IMR-90 (cell line): ENCODE measurements at regions not wholly inside any gene's neighbourhood (a gene's known extent, or its start where the extent isn't known, plus 50 kb on each side); places are given as distances from the start of the nearest gene placed in this dataset.

Source experiments
- ATAC-seq: fragments of 200-7000 bp; cut with Tn5 transposase; 2 replicates; pipeline ENCODE4 v1.9.1; 2020; ENCODE audit warnings: low read depth, mild to moderate bottlenecking, moderate library complexity
- BruUV-seq: library from RNA; stranded (reverse); fragments of 400-500 nt; replicated peaks from 2 replicates; lab custom pipeline; 2021; lab: Mats Ljungman, UMichigan
- CTCF ChIA-PET: fragments of 300-600 bp; formaldehyde crosslinking; extraction: SDS; loops from one replicate; lab custom pipeline; 2021; ENCODE audit warnings: antibody characterized with exemption; lab: Yijun Ruan, JAX
- POLR2A ChIA-PET: fragments of 300-600 bp; sonication (Branson Sonifier 250); formaldehyde crosslinking; loops from one replicate; lab custom pipeline; 2022; ENCODE audit warnings: antibody characterized with exemption; ENCODE audit not compliant: unreplicated experiment; lab: Charles Lee
- DNase-seq: peaks from one replicate; pipeline ENCODE4 v3.0.0; 2013
- H2AFZ ChIP-seq: replicated peaks from 2 replicates; pipeline ENCODE3; 2013; ENCODE audit warnings: low read length, mild to moderate bottlenecking; ENCODE audit not compliant: poor library complexity
- H2AK5ac ChIP-seq: 2 replicates; pipeline ENCODE4 v1.6.1; 2013; ENCODE audit warnings: low read depth, low read length, inconsistent platforms
- H2AK9ac ChIP-seq: replicated peaks from 2 replicates; pipeline ENCODE3; 2013; ENCODE audit warnings: mild to moderate bottlenecking, low read depth, low read length, moderate library complexity; ENCODE audit not compliant: poor library complexity
- H2BK120ac ChIP-seq: 2 replicates; pipeline ENCODE4 v1.6.1; 2013; ENCODE audit warnings: low read depth, low read length, inconsistent platforms
- H2BK15ac ChIP-seq: 3 replicates; pipeline ENCODE4 v1.6.1; 2013; ENCODE audit warnings: low read depth, low read length, inconsistent platforms
- H2BK20ac ChIP-seq: 2 replicates; pipeline ENCODE4 v1.6.1; 2013; ENCODE audit warnings: low read depth, mild to moderate bottlenecking, inconsistent platforms, low read length, moderate library complexity
- H2BK5ac ChIP-seq: 2 replicates; pipeline ENCODE4 v1.6.1; 2013; ENCODE audit warnings: mild to moderate bottlenecking, low read depth, low read length, inconsistent platforms; ENCODE audit not compliant: poor library complexity, severe bottlenecking
- H3K14ac ChIP-seq: replicated peaks from 2 replicates; pipeline ENCODE4 v1.6.1; 2013; ENCODE audit warnings: low read depth, low read length, inconsistent platforms
- H3K18ac ChIP-seq: 2 replicates; pipeline ENCODE4 v1.6.1; 2013; ENCODE audit warnings: low read depth, low read length, control low read depth
- H3K23ac ChIP-seq: 2 replicates; pipeline ENCODE4 v1.6.1; 2013; ENCODE audit warnings: low read depth, low read length, inconsistent platforms
- H3K27ac ChIP-seq: 2 replicates; pipeline ENCODE4 v1.5.1; 2013; ENCODE audit warnings: mild to moderate bottlenecking, control low read depth, low read length; ENCODE audit not compliant: insufficient read depth
- H3K27me3 ChIP-seq: 2 replicates; pipeline ENCODE4 v1.6.1; 2013; ENCODE audit warnings: low read length; ENCODE audit not compliant: control insufficient read depth, insufficient read depth
- H3K36me3 ChIP-seq: 2 replicates; pipeline ENCODE4 v1.6.1; 2013; ENCODE audit warnings: low read length, mixed read lengths; ENCODE audit not compliant: control insufficient read depth, insufficient read depth
- H3K4ac ChIP-seq: 2 replicates; pipeline ENCODE4 v1.6.1; 2013; ENCODE audit warnings: low read depth, low read length, inconsistent platforms
- H3K4me1 ChIP-seq: 2 replicates; pipeline ENCODE4 v1.6.1; 2013; ENCODE audit warnings: low read length, mixed read lengths; ENCODE audit not compliant: control insufficient read depth, insufficient read depth
- H3K4me2 ChIP-seq: 2 replicates; pipeline ENCODE4 v1.6.1; 2013; ENCODE audit warnings: low read depth, mild to moderate bottlenecking, control low read depth, low read length, moderate library complexity
- H3K4me3 ChIP-seq: 2 replicates; pipeline ENCODE4 v1.5.1; 2013; ENCODE audit warnings: low read depth, mild to moderate bottlenecking, control low read depth, low read length, moderate library complexity; ENCODE audit not compliant: insufficient read depth
- H3K56ac ChIP-seq: 2 replicates; pipeline ENCODE4 v1.6.1; 2013; ENCODE audit warnings: low read length, inconsistent platforms; ENCODE audit not compliant: insufficient read depth; ENCODE audit errors: extremely low read depth
- H3K79me1 ChIP-seq, 2 experiments: 2 replicates each; pipeline ENCODE4 v1.6.1; 2013; ENCODE audit warnings: low read length in 2 of 2, inconsistent platforms in 1 of 2, low read depth in 1 of 2
- H3K9ac ChIP-seq: 2 replicates; pipeline ENCODE4 v1.6.1; 2013; ENCODE audit warnings: low read depth, low read length, control low read depth
- H3K9me1 ChIP-seq: 2 replicates; pipeline ENCODE4 v1.6.1; 2013; ENCODE audit warnings: low read length, inconsistent platforms; ENCODE audit not compliant: insufficient read depth
- H3K9me3 ChIP-seq: 2 replicates; pipeline ENCODE4 v1.6.1; 2013; ENCODE audit warnings: low read length; ENCODE audit not compliant: control insufficient read depth, insufficient read depth
- H4K20me1 ChIP-seq: 2 replicates; pipeline ENCODE4 v1.6.1; 2013; ENCODE audit warnings: low read length, inconsistent platforms; ENCODE audit not compliant: insufficient read depth
- H4K5ac ChIP-seq: 2 replicates; pipeline ENCODE4 v1.6.1; 2013; ENCODE audit warnings: mild to moderate bottlenecking, low read depth, low read length, control low read depth
- H4K8ac ChIP-seq, 2 experiments: 2 replicates each; pipeline ENCODE4 v1.6.1; 2013; ENCODE audit warnings: low read depth in 2 of 2, low read length in 2 of 2, control low read depth in 1 of 2, inconsistent platforms in 1 of 2
- H4K91ac ChIP-seq: 2 replicates; pipeline ENCODE4 v1.6.1; 2013; ENCODE audit warnings: low read depth, low read length, inconsistent platforms; ENCODE audit not compliant: insufficient read depth
- CEBPB ChIP-seq: IDR thresholded peaks from 2 replicates; pipeline ENCODE4 v1.6.1; 2012; ENCODE audit warnings: low read depth, low read length, improper control_type of control experiment
- CTCF ChIP-seq: conservative IDR thresholded peaks from 2 replicates; pipeline ENCODE4 v1.5.1; 2012; ENCODE audit warnings: mild to moderate bottlenecking, low read depth, low read length, improper control_type of control experiment
- MXI1 ChIP-seq: IDR thresholded peaks from 2 replicates; pipeline ENCODE4 v1.6.1; 2012; ENCODE audit warnings: low read depth, mild to moderate bottlenecking, low read length, moderate library complexity, borderline replicate concordance
- POLR2A ChIP-seq: IDR thresholded peaks from 2 replicates; pipeline ENCODE4 v1.6.1; 2012; ENCODE audit warnings: mild to moderate bottlenecking, low read depth, low read length
- SMC3 ChIP-seq: fragments of 150-350 bp; IDR thresholded peaks from 2 replicates; pipeline ENCODE4 v1.6.1; 2016; ENCODE audit warnings: low read depth, mild to moderate bottlenecking, antibody characterized with exemption, low read length, moderate library complexity
- WGBS, 2 experiments: methylation state at CpG; one replicate each; pipeline versions ENCODE4 v1.1.5 to v1.1.7; 2013; ENCODE audit warnings: missing lambda C conversion rate in 2 of 2; ENCODE audit not compliant: insufficient read length in 1 of 2; ENCODE audit errors: extremely low coverage in 2 of 2; 5-methylcytosine and 5-hydroxymethylcytosine counted together
- dilution Hi-C: fragments of 300-500 bp; cut with HindIII; formaldehyde crosslinking; loops from one replicate; pipeline ENCODE4 v1.14.3; 2018; ENCODE audit warnings: low sequenced_read_pairs; ENCODE audit not compliant: unreplicated experiment
- in situ Hi-C: fragments of 300-500 bp; cut with MboI; formaldehyde crosslinking; loops from 3 replicates; pipeline ENCODE4 v1.14.3; 2019; ENCODE audit warnings: low sequenced_read_pairs, inconsistent platforms, mixed read lengths
- intact Hi-C: fragments of 100-400 bp; cut with micrococcal nuclease; formaldehyde crosslinking; loops from 2 replicates; pipeline ENCODE4 v1.10.0; 2022

- no peak overlapping the region for H3K56ac ChIP-seq
- H2AFZ ChIP-seq: no peak overlapping the region
- no peak overlapping the region for H3K27ac ChIP-seq
- H2BK15ac ChIP-seq: no peak overlapping the region
- H3K9me1 ChIP-seq: 0 out of 2 replicates have a peak, but pooled peaks cover 3% of the 10 kb centered on the region
- ATAC-seq (peak; percentile 25), DNase-seq (peak; percentile 50)
- POLR2A ChIA-PET: no interaction called here
- H3K27me3 ChIP-seq: no peaks in the 10 kb centered on the region
- H4K5ac ChIP-seq: no peak overlapping the region
- no peak overlapping the region for H3K4me3 ChIP-seq
- no peak overlapping the region for H2BK120ac ChIP-seq
- H3K4me1 ChIP-seq: peaks cover 14% of the 10 kb centered on the region
- H2BK5ac ChIP-seq: no peak overlapping the region
- H3K18ac ChIP-seq: peak overlapping the region; percentile 34
- intact Hi-C loops: no loop called here
- in situ Hi-C loops: loop anchor here (25.0 kb wide), 1 partner anchor 565 kb away; the partner anchor contains the start of gene CYP20A1
- peak; percentile 71 for TF ChIP-seq CEBPB
- TF ChIP-seq POLR2A: no peak
- TF ChIP-seq SMC3: no peak
- no peak for TF ChIP-seq MXI1
- TF ChIP-seq CTCF: no peak
- no peak overlapping the region for H3K23ac ChIP-seq
- H3K4ac ChIP-seq: no peak overlapping the region; the same call in 1 of the 2 replicates
- H3K36me3 ChIP-seq: no peaks in the 10 kb centered on the region
- H3K9ac ChIP-seq: no peak overlapping the region
- H2BK20ac ChIP-seq: no peak overlapping the region
- H4K91ac ChIP-seq: no peak overlapping the region
- WGBS, 2 experiments: no CpG with 5 or more reads among the region's 7 CpGs
- BruUV-seq: no TSS peak
- no peaks in the 10 kb centered on the region for H4K20me1 ChIP-seq
- dilution Hi-C loops: loop anchor here (25.0 kb wide), 1 partner anchor 290 kb away; no protein-coding TSS in a partner anchor
- H2AK5ac ChIP-seq: no peak overlapping the region
- H3K4me2 ChIP-seq: no peak overlapping the region
- H4K8ac ChIP-seq: no peak overlapping the region
- CTCF ChIA-PET: no interaction called here
- H3K9me3 ChIP-seq: peaks cover 4% of the 10 kb centered on the region
- no peak overlapping the region for H3K14ac ChIP-seq
- H3K79me1 ChIP-seq: no peaks in the 10 kb centered on the region
- H2AK9ac ChIP-seq: no peak overlapping the region
These were observed 65.1 kb upstream of the CTLA4 start for GRCh38 chr2:203802342-203803052.
